22Rv1 (cell line): ENCODE measurements at regions not wholly inside any gene's neighbourhood (a gene's known extent, or its start where the extent isn't known, plus 50 kb on each side); places are given as distances from the start of the nearest gene placed in this dataset.

Source experiments
- CTCF ChIP-seq: fragments of 450-650 bp; IDR thresholded peaks from 2 replicates; pipeline ENCODE4 v1.5.1; 2017; ENCODE audit warnings: mild to moderate bottlenecking
- ZFX ChIP-seq: fragments of 450-650 bp; IDR thresholded peaks from 2 replicates; pipeline ENCODE4 v1.6.1; 2017; ENCODE audit warnings: antibody characterized with exemption, borderline replicate concordance

- TF ChIP-seq CTCF (no peak), ZFX (no peak)
Measured at GRCh38 chr4:178665916-178666315, 1223.7 kb upstream of the AGA start.
